ENCODE measurements at regions not wholly inside any gene's neighbourhood (a gene's known extent, or its start where the extent isn't known, plus 50 kb on each side); places are given as distances from the start of the nearest gene placed in this dataset.

- H3K27ac ChIP-seq, result no peak overlapping the region
- H3K27me3 ChIP-seq, result no peaks in the 10 kb centered on the region
- H3K4me1 ChIP-seq, result no peaks in the 10 kb centered on the region
- ATAC-seq (ENCODE audit: low FRiP score in 2 of 2), result no peak
- no peaks in the 10 kb centered on the region for H3K9me3 ChIP-seq
- H3K4me3 ChIP-seq, result no peak overlapping the region
- DNase-seq, result no peak
- 73 to 74% methylated on average over 6 of the region's 6 CpGs for whole genome bisulfite sequencing, 2 donors
- no peaks in the 10 kb centered on the region for H3K36me3 ChIP-seq
- TF ChIP-seq POLR2A (IDR thresholded peaks at IDR 0.05), result no peak
- no peak for TF ChIP-seq EP300 (IDR thresholded peaks at IDR 0.05)
- no peak for TF ChIP-seq CTCF (IDR thresholded peaks at IDR 0.05)
Observed at GRCh38 chr5:18114151-18114757, 480.0 kb downstream of the TAF11L14 start.

- Histone ChIP-seq H3K9me3 (no peaks in the 10 kb centered on the region), H3K27ac (no peak overlapping the region), H3K27me3 (no peaks in the 10 kb centered on the region), H3K36me3 (no peaks in the 10 kb centered on the region), H3K4me3 (no peak overlapping the region), H3K4me1 (no peaks in the 10 kb centered on the region)
- ATAC-seq (ENCODE audit: low FRiP score in 2 of 2) (no peak), DNase-seq (no peak)
- TF ChIP-seq EP300 (IDR thresholded peaks at IDR 0.05) (no peak), POLR2A (IDR thresholded peaks at IDR 0.05) (no peak), POLR2AphosphoS5 (IDR thresholded peaks at IDR 0.05) (no peak), CTCF (IDR thresholded peaks at IDR 0.05) (no peak)
- WGBS, 2 donors, result 76 to 80% methylated on average over 2 of the region's 2 CpGs
Observed at GRCh38 chr5:18117968-18118367, 483.7 kb downstream of the TAF11L14 start.

GRCh38 chr5:18119156-18119785 is 485.0 kb downstream of the TAF11L14 start:
- DNase-seq (no peak), ATAC-seq (ENCODE audit: low FRiP score in 2 of 2) (no peak)
- 85 to 92% methylated on average over 10 to 11 of the region's 11 CpGs for WGBS, 2 donors
- Histone ChIP-seq H3K4me3 (no peak overlapping the region), H3K4me1 (no peaks in the 10 kb centered on the region), H3K27ac (no peak overlapping the region), H3K9me3 (no peaks in the 10 kb centered on the region), H3K36me3 (no peaks in the 10 kb centered on the region), H3K27me3 (no peaks in the 10 kb centered on the region)
- TF ChIP-seq POLR2AphosphoS5 (IDR thresholded peaks at IDR 0.05), result no peak
- TF ChIP-seq POLR2A (IDR thresholded peaks at IDR 0.05), result no peak
- no peak for TF ChIP-seq CTCF (IDR thresholded peaks at IDR 0.05)
- no peak for TF ChIP-seq EP300 (IDR thresholded peaks at IDR 0.05)

GRCh38 chr5:18141222-18141621 is 507.0 kb downstream of the TAF11L14 start:
- Histone ChIP-seq H3K4me1 (no peaks in the 10 kb centered on the region), H3K27me3 (no peaks in the 10 kb centered on the region), H3K36me3 (no peaks in the 10 kb centered on the region), H3K4me3 (no peak overlapping the region), H3K27ac (no peak overlapping the region), H3K9me3 (peaks cover 0 to 8% (median 0%) of the 10 kb centered on the region in 4 donors)
- DNase-seq (no peak), ATAC-seq (ENCODE audit: low FRiP score in 2 of 2) (no peak)
- TF ChIP-seq CTCF (IDR thresholded peaks at IDR 0.05) (no peak), EP300 (IDR thresholded peaks at IDR 0.05) (no peak), POLR2A (IDR thresholded peaks at IDR 0.05) (no peak), POLR2AphosphoS5 (IDR thresholded peaks at IDR 0.05) (no peak)

- Histone ChIP-seq H3K27me3 (no peaks in the 10 kb centered on the region), H3K9me3 (peaks cover 0 to 8% (median 0%) of the 10 kb centered on the region in 4 donors), H3K4me1 (no peaks in the 10 kb centered on the region), H3K4me3 (no peak overlapping the region), H3K36me3 (no peaks in the 10 kb centered on the region), H3K27ac (no peak overlapping the region)
- no peak for TF ChIP-seq POLR2AphosphoS5 (IDR thresholded peaks at IDR 0.05)
- no peak for TF ChIP-seq CTCF (IDR thresholded peaks at IDR 0.05)
- TF ChIP-seq POLR2A (IDR thresholded peaks at IDR 0.05), result no peak
- no peak for TF ChIP-seq EP300 (IDR thresholded peaks at IDR 0.05)
- WGBS, 2 donors, result 52 to 53% methylated on average over 1 of the region's 1 CpG
- no peak for ATAC-seq (ENCODE audit: low FRiP score in 2 of 2)
- DNase-seq, result no peak
Observed at GRCh38 chr5:18142831-18143230, 508.6 kb downstream of the TAF11L14 start.
